GM13976 (cell line): ENCODE measurements at regions not wholly inside any gene's neighbourhood (a gene's known extent, or its start where the extent isn't known, plus 50 kb on each side); places are given as distances from the start of the nearest gene placed in this dataset.

ENCODE experiments used
- DNase-seq: peaks from one replicate; pipeline ENCODE4 v3.0.0; 2012; ENCODE audit warnings: low spot score
- CTCF ChIP-seq: IDR thresholded peaks from 2 replicates; pipeline ENCODE4 v1.5.1; 2012; ENCODE audit warnings: borderline replicate concordance, mild to moderate bottlenecking; ENCODE audit not compliant: insufficient read depth; ENCODE audit errors: extremely low read depth, missing control alignments, control extremely low read depth
- in situ Hi-C: fragments of 300-500 bp; cut with MboI; formaldehyde crosslinking; loops from one replicate; pipeline ENCODE4 v1.12.0; 2022; ENCODE audit warnings: low sequenced_read_pairs, mixed read lengths, inconsistent platforms; ENCODE audit not compliant: unreplicated experiment

- DNase-seq = no peak
- in situ Hi-C loops = no loop called here
- no peak for TF ChIP-seq CTCF
Observed at GRCh38 chr5:152329207-152329606, 75.9 kb downstream of the NMUR2 start.

GRCh38 chr5:152315942-152316341 lies 89.1 kb downstream of the NMUR2 start:
- in situ Hi-C loops = no loop called here
- TF ChIP-seq CTCF = no peak
- DNase-seq = no peak

DNA sequence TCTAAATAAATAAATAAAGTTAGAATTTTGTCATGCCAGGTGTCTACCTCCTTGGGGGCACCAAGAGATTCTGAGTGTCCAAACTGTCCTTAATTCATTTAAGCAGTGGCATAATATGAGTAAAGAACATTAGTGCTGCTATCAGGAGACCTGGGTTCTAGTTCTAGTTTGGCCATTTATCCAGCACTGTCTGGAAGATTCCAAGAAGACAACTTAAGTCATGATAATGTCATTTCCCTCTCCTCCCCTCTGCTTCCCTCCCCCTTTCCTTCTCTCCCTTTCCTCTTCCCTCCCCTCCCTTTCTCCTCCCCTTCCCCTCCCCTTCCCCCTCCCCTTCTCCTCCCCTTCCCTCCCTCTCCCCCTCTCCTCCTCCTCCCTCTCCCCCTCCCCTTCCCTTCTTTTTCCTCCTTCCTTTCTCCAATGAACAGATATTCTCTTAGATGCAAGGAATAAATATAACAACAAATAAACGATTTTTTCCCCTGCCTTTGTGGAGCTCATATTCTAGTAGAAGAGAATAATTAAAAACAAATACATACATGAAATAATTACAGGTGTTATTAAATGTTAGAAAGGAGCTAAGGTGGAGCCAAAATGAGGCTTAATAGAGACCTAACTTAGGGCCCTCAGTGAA lies 90.8 kb downstream of the NMUR2 start:
- no peak for TF ChIP-seq CTCF
- no peak for DNase-seq
- in situ Hi-C loops = no loop called here

DNA sequence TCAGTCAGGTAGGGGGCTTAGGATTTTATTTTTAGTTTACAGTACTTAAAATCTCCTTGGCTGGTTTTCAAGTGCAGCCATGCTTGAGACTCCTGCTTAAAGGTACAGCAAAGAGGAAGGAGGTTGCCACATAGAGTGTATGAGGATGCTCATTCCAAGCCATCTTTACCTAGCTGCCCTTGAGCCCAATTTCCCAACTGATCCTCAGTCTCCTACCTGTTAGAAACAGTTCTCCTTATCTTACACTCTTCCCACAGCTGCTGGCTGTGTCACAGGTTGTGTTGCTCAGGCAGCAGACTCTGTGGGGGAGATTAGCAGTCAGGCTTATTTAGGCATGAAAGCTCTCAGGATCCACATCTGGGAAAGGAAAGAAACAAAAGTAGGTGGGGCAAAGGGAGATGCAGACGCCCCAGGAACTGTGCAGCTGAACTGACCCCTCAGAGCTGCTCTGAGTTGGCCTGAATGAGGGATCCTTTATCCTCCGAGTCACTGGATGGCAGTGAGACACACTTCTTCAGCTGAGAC lies 95.1 kb downstream of the NMUR2 start:
- TF ChIP-seq CTCF = no peak
- in situ Hi-C loops = no loop called here
- no peak for DNase-seq

GRCh38 chr5:152306386-152306785 lies 98.7 kb downstream of the NMUR2 start:
- no peak for DNase-seq
- in situ Hi-C loops = no loop called here
- TF ChIP-seq CTCF = no peak

DNA sequence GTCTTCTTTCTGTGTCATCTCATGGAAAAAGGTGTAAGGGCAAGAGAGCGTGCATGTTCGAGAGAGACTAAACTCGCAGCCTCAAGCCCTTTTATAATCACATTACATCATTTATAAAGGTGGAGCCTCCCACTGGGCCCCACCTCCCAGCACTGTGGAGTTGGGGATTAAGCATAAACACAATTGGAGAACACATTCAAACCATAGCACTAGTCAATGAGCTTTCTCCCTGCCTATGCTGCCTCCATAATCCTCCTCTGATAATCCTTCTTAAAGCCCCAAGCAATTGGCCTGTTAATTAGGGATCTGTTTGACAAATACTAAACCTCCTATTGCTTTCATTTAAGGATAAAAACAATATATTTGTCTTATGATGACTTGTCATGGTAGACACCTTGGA lies 99.6 kb downstream of the NMUR2 start:
- in situ Hi-C loops = no loop called here
- TF ChIP-seq CTCF = no peak
- DNase-seq = no peak
